ENCODE measurements at regions not wholly inside any gene's neighbourhood (a gene's known extent, or its start where the extent isn't known, plus 50 kb on each side); places are given as distances from the start of the nearest gene placed in this dataset.
"Not testable (repeated sequence)": the region's sequence is repeated elsewhere in the genome, so short reads cannot be mapped to it uniquely, and the experiment has no call there.

- DNase-seq: no peak
These were observed 549.8 kb downstream of the NSUN3 start for GRCh38 chr3:94612631-94613030.

- DNase-seq: no peak
These were observed 551.3 kb downstream of the NSUN3 start for GRCh38 chr3:94614192-94614591.

GRCh38 chr3:94615275-94616065 is 552.6 kb downstream of the NSUN3 start:
- DNase-seq: peak; percentile 89 to 93

GRCh38 chr3:94616833-94617232 is 554.0 kb downstream of the NSUN3 start:
- no peak for DNase-seq

- DNase-seq: no peak
These were observed 554.5 kb downstream of the NSUN3 start for GRCh38 chr3:94617312-94617711.

- DNase-seq: no peak
These were observed 556.8 kb downstream of the NSUN3 start for GRCh38 chr3:94619643-94620042.

- DNase-seq: no peak
These were observed 563.7 kb downstream of the NSUN3 start for GRCh38 chr3:94626573-94626972.

- no peak for DNase-seq
These were observed 564.8 kb downstream of the NSUN3 start for GRCh38 chr3:94627689-94628088.

GRCh38 chr3:94643400-94643799 is 580.5 kb downstream of the NSUN3 start:
- DNase-seq: no peak

- DNase-seq: no peak
These were observed 582.9 kb downstream of the NSUN3 start for GRCh38 chr3:94645790-94646189.

- DNase-seq: no peak
These were observed 584.3 kb downstream of the NSUN3 start for GRCh38 chr3:94647131-94647530.

GRCh38 chr3:94648270-94649180 is 585.7 kb downstream of the NSUN3 start:
- DNase-seq: not testable (repeated sequence)

GRCh38 chr3:94654096-94654495 is 591.2 kb downstream of the NSUN3 start:
- DNase-seq: no peak

- no peak for DNase-seq
These were observed 603.1 kb downstream of the NSUN3 start for GRCh38 chr3:94665922-94666321.

GRCh38 chr3:94671078-94671477 is 608.2 kb downstream of the NSUN3 start:
- DNase-seq: no peak

- DNase-seq: peak in 1 of 2 experiments; percentile 71
These were observed 611.0 kb downstream of the NSUN3 start for GRCh38 chr3:94673876-94674275.

- DNase-seq: no peak
These were observed 623.3 kb downstream of the NSUN3 start for GRCh38 chr3:94686208-94686607.

- DNase-seq: no peak
These were observed 631.3 kb downstream of the NSUN3 start for GRCh38 chr3:94693997-94694640.

GRCh38 chr3:94694894-94695293 is 632.0 kb downstream of the NSUN3 start:
- DNase-seq: no peak

GRCh38 chr3:94704467-94704866 is 641.6 kb downstream of the NSUN3 start:
- DNase-seq: no peak

GRCh38 chr3:94709249-94709902 is 646.5 kb downstream of the NSUN3 start:
- DNase-seq: no peak

GRCh38 chr3:94714194-94714593 is 651.3 kb downstream of the NSUN3 start:
- DNase-seq: no peak
